Right ventricle myocardium superior (tissue), 1 donor: ENCODE measurements at regions not wholly inside any gene's neighbourhood (a gene's known extent, or its start where the extent isn't known, plus 50 kb on each side); places are given as distances from the start of the nearest gene placed in this dataset.

Experiments
- ATAC-seq: fragments of 200-7000 bp; cut with Tn5 transposase; one replicate; pipeline ENCODE4 v1.9.1; 2020; ENCODE audit warnings: mild to moderate bottlenecking; ENCODE audit not compliant: poor library complexity
- DNase-seq: peaks from one replicate; pipeline ENCODE4 v3.0.0-alpha.2; 2020
- intact Hi-C: fragments of 100-400 bp; cut with DNase I; formaldehyde crosslinking; loops from one replicate; pipeline ENCODE4 v1.11.2; 2022
- donor health status: DM: no; HTN: yes; CAD: no; lungs with severe emphysema.

DNA sequence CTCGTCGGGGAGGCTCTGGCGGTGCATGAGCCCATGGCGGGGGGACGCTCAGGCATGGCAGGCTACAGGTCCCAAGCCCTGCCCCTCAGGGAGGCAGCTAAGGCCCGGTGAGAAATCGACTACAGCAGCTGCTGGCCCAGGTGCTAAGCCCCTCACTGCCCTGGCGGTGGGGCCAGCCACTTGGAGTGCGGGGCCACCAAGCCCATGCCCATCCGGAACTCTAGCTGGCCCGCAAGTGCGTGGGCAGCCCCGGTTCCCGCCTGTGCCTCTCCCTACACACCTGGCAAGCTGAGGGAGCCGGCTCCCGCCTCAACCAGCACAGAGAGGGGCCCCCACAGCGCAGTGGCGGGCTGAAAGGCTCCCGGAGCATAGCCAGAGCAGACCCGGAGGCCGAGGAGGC lies 1896.9 kb upstream of the CDH6 start:
- DNase-seq = peak; percentile 26
- no peak for ATAC-seq

GRCh38 chr5:29277642-29278041 lies 1915.8 kb upstream of the CDH6 start:
- DNase-seq (no peak), ATAC-seq (no peak)
- intact Hi-C loops = no loop called here

More for the DNA sequence above, 1896.9 kb upstream of the CDH6 start:
- intact Hi-C loops = no loop called here

- no peak for DNase-seq
- ATAC-seq = no peak
- intact Hi-C loops = no loop called here
Measured at GRCh38 chr5:29276371-29276770, 1917.1 kb upstream of the CDH6 start.

DNA sequence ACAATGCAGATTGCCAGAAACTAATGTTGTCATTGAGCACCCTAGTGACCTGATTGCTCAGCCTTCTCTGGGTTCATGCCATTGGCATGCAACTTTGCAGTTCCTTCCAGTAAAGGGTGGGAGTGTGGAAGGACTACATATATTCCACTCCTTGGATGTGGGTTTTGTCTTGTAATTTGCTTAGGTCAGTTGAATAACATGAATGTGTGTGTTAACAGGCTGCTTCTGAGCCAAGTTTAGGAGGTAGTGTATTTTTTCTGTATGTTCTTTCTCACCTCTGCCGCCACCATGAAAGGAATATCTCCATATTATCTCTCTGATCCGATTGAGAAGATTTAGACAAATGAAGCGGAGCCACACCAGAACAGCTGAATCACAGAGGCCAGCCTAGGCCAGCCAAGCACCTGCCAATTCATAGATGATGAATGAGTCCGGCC lies 1929.6 kb upstream of the CDH6 start:
- DNase-seq = no peak
- ATAC-seq = no peak
- intact Hi-C loops = no loop called here

- DNase-seq (no peak), ATAC-seq (no peak)
- intact Hi-C loops = no loop called here
Measured at GRCh38 chr5:29262339-29263123, 1931.0 kb upstream of the CDH6 start.

- ATAC-seq (no peak), DNase-seq (no peak)
- intact Hi-C loops = no loop called here
Measured at GRCh38 chr5:29261213-29261612, 1932.3 kb upstream of the CDH6 start.

- intact Hi-C loops = no loop called here
- no peak for ATAC-seq
- no peak for DNase-seq
Measured at GRCh38 chr5:29252390-29252789, 1941.1 kb upstream of the CDH6 start.

DNA sequence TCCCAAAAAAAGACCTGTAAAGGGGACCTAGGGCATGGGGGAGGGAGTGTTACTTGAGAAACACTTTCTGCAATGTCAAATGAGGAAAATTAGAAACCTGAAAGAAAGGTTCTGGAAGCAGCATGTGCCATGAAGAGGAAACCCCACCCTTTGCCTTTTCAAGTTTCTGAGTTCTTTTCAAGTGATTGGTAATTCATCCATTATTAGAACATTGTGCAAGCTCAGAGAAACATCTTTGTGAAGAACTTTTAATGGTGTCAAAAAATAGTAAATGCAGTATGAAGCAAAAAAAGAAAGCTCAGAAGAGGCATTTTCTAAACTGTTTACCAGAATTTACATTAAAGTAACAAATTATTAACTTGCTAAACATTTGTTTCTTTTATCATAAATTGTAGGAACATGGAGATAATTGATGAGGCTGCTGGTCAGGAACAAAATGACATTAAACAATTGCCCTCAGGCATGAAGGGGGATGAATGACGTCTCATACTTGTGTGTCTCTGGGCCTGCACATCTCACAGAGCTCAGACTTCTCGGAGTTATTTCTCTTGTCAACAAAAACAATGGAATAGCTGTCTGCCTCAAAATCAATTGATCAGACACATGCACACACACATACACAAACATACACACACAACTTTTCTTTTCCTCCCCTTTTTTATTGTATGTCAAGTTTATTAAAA lies 1946.0 kb upstream of the CDH6 start:
- no peak for DNase-seq
- no peak for ATAC-seq
- intact Hi-C loops = no loop called here

GRCh38 chr5:29240379-29240778 lies 1953.1 kb upstream of the CDH6 start:
- intact Hi-C loops = no loop called here
- DNase-seq (no peak), ATAC-seq (no peak)

DNA sequence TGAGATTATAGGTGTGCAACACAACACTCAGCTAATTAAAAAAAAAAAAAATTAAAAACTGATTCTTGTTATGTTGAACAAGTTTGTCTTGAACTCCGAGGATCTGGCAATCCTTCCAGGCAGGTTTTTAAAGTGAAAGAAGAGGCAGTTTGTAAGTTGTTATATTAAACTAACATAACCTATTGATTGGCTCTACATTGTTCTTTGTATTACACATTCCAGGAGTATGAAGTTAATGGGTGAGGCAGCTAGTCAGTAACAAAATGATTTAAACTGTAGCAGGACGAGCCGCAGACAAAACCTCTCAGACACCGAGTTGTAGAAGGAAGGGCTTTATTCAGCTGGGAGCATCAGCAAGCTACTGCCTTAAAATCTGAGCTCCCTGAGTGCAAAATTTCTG lies 1953.9 kb upstream of the CDH6 start:
- intact Hi-C loops = no loop called here
- ATAC-seq (no peak), DNase-seq (no peak)

GRCh38 chr5:29238115-29238514 lies 1955.4 kb upstream of the CDH6 start:
- ATAC-seq (no peak), DNase-seq (no peak)
- intact Hi-C loops = no loop called here

DNA sequence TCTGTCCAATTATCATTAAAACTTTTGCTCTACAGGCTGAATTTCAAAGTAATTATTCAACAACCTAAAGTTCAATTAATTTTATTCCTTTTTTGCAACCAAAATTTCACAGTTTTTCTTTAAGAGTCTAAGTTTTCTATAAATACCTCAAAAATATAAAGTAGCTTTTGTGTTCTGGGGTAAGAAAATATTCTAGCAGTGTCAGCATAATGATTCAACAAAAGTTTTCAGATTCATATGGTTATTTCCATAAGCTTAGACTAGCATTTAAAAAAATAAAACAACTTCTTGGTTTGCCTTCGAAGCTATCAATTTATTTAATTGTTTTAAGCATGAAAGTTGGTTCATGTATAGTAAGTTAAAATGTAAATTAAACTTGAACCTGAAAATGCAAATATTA lies 1962.3 kb upstream of the CDH6 start:
- ATAC-seq (no peak), DNase-seq (no peak)
- intact Hi-C loops = no loop called here

- ATAC-seq (no peak), DNase-seq (no peak)
- intact Hi-C loops = no loop called here
Measured at GRCh38 chr5:29230591-29230990, 1962.9 kb upstream of the CDH6 start.

DNA sequence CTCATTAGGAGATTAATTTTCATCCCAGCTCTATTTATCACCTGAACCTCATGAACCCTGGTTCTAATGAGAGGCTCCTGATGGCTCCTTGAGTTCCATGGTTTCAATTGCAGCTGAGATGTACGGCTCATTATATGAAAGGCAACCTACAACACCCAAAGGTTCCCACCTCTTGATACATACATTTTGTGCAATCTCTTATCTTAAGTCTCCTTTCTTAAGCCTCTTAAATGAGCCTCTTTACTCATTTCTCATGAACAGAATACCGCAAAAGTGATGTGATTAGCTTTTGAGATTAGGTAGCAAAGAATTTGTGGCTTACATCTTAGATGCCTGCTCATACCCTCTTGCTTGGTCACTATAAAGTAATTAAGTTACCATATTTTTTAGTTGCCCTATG lies 1964.0 kb upstream of the CDH6 start:
- no peak for ATAC-seq
- DNase-seq = no peak
- intact Hi-C loops = no loop called here

DNA sequence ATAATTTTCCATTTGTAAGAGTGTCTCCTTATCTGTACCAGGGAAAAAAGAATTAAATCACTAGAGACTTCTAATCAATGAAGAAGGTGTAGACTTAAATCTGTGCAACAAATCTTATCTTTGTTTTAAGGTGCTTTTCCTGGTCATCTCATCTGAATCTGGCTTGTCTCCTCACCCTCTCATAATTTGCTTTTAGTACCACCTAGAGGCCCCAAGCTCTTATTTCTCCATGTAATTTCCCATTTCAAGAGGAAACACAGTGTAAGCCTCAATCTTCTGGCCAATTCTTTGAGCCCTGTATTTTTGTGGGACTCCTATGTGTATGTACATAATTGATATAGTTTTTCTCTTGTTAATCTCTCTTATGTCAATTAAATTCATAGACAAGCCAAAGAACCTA lies 1975.3 kb upstream of the CDH6 start:
- intact Hi-C loops = no loop called here
- no peak for DNase-seq
- ATAC-seq = no peak

DNA sequence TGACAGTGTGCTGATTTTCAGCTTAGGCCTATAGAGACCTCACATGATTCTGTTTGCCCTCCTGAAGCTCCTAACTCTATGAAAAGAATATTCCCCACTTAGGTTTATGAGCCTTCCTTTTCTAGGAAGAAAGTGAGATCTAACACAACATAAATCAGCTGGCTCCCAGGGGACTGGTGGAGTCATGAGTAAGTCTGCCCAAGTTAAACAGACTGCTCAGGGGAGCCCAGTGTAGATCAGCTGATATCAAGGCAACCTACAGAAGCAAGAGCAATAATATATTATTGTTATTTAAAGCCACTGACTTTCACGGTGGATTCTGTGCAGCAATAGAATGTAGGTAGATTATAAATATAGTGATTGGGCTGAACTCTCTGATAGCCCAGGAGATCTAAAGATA lies 1978.6 kb upstream of the CDH6 start:
- DNase-seq (no peak), ATAC-seq (no peak)
- intact Hi-C loops = no loop called here

DNA sequence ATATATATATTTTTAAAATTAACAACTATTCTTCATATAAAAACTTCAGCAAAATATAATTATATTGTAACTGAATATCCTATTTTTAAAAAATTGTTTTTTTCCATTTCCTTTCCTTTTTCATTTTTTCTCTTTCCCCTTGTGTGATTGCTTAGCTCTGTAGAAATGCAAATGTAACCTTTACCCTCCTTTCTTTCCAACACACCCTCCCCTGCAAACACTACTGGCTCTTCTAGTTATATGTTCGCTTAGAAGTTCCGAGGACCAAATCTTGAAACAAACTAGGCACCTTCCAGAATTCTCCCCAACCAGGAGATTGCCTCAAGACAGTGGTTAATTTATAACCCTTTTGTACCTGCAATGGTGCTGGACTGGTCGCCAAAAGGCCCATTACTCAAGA lies 1980.0 kb upstream of the CDH6 start:
- DNase-seq (no peak), ATAC-seq (no peak)
- intact Hi-C loops = no loop called here

DNA sequence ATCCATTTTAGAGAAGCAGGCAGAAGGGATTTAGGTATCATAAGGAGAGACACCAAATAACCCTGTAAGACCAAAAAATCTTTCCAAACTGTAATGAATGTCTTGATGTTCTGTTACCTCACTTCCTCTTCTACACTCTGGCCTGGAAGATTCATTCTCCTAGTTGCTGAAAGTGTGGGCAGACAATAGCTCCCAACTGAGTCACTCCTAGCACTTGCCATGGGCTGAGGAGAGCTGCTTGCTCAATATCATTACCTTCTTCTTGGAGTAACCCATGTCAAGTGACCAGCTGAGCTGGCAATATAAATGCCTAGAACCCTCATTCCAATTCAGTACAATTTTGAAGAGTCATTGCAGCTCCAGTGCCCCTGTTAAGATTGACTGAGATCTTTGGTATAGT lies 1985.5 kb upstream of the CDH6 start:
- ATAC-seq (no peak), DNase-seq (no peak)
- intact Hi-C loops = no loop called here

DNA sequence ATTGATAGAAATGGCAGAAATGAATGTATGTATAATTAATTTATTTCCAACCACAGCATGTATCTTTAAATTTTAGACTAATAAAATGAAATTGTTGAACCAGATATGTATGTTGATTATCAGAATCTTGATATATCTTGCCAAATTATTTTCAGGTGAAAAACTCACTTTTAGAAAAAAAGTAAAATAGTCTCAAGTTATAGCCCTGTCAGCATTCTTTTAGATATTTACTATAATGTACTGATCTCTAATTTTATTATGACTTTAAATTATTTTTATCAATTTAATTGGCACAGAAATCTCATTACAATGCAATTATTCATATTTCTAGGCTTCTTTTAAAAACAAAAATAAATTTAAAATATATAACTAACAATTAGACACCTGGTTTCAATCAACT lies 1990.4 kb upstream of the CDH6 start:
- intact Hi-C loops = no loop called here
- ATAC-seq (no peak), DNase-seq (no peak)

DNA sequence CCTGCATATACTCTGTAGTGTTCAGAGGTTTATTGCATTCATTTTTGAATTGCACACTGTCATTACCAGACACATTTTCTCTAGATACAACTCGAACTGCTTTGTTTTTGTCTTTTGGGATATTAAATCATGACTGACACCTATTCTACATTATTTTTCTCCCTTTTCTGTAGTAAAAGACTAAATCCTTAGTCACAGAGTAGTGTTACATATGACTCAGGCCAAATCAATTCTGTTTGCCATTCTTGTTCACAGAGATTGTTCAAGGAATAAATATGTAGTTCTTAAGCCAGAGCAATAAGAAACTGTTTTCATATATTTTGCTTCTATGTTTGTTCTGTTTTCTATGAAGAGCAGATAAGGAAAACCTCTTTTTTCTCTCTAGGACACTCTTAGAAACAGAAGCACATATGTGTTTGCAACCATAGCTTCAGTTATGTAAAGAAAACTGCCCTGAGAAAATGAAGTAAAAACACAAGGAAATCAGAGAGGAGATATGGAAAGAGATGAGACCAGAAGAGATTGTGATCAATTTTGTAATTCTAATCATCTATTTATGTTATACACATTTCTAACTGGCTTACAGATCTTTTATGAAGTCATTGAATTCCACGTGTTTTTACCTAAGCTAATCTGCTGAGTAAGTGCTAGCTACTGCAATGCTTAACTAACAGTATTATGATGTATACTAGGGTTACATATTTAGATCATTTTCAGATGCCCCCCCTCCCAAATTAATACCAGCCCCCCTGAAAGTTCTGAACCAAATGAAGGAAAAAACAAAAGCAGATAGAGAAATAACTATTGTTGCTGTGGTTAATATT lies 1995.6 kb upstream of the CDH6 start:
- ATAC-seq = no peak
- intact Hi-C loops = no loop called here
- no peak for DNase-seq
